HG02642 (cell line): ENCODE measurements at regions not wholly inside any gene's neighbourhood (a gene's known extent, or its start where the extent isn't known, plus 50 kb on each side); places are given as distances from the start of the nearest gene placed in this dataset.

Experiments used
- ATAC-seq: cut with Tn5 transposase; IDR thresholded peaks from one replicate; pipeline ENCODE4 v1.9.1; 2021; ENCODE audit warnings: mild to moderate bottlenecking; ENCODE audit not compliant: unreplicated experiment, poor library complexity

DNA sequence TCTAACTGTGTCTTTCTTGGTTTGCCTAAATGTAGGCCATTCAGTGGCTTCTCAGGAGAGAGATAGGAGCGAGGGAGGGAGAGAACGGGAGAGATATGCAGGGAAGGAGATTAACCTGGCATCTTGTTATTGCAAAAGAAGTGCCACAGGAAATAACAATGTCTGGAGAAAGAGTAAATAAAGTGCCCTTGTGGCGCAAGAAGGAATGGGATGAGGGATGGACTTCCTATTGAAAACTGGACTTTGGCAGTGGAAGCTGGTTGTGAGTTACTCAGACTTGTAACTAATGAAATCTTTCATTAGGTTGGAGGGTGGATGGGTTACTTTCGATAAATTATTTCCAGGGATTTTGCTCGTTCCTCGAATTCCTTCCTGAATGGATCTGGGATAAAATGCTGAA is 136.1 kb downstream of the LACC1 start:
- no peak for ATAC-seq

DNA sequence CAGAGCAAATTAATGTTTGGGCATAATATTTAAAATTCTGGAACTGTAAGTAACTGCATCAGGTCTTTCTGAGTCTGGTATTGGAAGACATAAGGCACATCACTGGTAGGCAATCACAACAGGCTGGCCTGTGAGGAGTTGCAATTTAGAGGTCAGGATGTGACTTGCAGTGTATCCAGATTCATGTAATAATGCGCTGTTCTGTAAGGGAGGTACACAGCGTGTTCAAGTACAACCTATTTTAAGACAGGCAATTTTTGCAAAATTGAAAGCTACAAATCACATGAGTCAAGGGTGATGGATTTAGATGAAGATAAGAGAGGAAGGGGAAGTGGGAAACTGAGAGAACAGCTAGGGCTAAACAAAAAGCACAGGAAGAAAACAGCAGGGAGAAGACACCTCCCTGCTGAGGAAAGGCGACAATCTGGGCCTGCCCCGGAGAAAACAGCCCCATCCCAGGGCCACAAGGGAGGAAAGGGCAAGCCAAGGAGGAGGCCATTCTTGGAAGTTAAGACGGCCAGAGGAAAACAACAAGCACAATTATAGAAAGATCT is 138.1 kb downstream of the LACC1 start:
- no peak for ATAC-seq

DNA sequence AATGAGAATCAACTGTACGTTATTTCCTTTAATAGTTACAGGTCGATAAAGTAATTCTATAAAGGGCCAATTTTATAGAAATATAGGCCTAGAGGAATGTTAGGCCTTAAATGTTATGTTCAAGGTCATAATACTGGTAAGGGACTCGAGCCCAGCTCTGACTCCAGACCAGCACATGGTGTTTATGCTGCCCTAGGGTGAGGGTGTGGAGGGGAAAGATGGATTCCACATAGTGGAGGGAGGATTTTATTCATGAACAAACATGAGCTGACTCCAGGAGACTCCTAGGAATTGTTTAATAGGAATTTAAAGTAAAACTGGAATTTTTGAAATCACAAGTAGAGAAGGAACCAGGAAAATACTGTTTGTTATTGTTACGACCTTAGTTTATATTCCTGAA is 139.9 kb downstream of the LACC1 start:
- no peak for ATAC-seq

DNA sequence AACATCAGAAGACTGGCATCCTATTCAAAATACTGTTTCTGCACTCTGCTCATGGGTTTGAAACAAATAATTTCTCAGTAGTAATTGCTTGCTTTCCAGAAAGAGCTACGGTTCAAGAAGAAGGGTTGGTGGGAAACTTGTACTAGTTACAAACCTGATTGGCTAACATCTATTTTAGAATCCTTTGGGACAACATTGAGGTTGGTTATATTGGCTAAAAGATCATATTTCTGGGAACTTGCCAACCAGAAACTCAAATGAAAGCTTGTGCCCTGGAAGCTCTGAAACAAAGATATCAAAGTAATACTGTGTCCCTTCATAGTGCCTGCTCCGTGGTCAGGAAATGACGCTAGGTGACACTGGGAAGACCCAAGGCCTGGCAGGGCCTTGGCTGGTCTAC is 141.7 kb downstream of the LACC1 start:
- no peak for ATAC-seq

DNA sequence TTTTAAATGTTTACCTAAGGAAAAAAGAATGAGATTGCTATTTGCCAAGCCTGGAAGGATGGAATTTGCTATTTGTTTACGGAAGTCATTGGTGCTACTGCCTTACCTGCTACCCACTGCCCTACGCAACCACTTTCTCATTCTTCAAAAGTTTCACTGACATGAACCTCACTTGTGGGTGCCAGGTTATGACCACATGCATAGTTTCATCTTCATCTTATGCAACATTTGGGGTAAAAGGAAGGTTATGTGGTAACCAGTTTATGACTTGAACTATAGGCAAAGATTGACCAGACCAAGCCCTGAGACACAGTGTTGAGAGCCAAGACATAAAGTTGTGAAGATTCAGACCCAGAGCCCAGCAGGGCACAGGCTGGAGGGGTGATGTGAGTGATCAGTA is 142.5 kb downstream of the LACC1 start:
- no peak for ATAC-seq

DNA sequence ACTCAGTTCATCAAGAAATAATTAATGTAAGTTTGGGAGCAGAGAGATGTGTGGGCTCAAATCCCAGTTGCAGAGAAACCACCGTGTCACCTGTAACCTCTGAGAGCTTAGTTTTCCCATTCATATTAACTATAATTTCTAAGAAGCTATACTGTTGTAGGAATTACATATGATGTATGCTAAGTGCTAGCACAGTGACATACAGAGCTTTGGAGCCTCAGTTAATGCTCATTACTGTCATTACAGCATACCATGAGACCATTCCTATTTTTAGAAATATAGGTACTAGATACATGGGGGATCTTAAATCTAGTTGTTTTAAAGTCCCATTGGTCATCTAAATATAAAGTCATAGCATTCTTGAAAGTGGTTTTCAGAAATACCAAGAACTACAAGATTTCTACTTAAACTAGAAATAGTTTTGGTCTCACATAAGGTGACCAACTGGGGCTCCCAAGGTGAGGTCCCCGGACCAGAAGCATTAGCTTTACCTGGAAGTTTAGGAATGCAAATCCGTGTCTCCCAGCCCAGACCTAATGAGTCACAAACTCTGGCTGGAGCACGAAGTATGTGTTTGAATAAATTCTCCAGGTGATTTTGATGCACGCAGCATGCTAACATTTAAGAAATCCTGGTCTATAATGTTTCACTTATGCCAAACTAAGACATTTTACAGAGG is 144.6 kb downstream of the LACC1 start:
- ATAC-seq: no peak

DNA sequence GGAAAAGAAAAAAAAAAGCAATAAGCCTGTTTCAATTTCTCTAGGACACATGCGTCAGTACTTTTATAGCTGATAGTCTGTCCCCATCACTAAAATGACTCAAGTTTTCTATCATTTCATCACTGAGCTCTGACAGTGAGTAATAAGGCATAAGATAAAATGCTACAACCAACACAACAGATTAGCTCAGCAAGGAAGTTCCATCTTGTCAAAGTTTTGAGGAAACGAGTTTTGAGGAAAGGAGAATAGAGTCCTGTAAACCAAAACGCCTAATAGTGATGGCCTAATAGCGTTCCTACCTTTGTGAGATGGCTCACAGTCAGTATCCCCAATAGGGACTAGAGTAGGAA is 145.1 kb downstream of the LACC1 start:
- ATAC-seq: no peak

DNA sequence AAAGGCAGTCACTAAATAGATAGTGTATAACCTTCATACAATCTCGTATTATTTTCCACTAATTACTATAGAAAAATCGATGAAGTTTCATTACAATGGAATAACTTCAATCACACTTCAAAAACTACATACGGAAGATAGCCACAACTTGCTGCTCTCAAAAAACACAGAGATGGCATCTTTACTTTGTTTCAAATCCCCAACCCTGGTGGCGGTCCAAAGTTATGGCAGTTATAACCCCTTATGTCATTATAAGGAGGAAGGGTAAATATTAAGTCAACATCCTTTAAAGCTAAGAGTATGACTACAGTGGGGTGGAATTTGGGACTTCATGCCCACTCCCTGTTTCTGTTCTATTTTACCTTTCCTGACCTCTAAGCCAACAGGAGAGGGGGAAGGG is 146.5 kb downstream of the LACC1 start:
- no peak for ATAC-seq

DNA sequence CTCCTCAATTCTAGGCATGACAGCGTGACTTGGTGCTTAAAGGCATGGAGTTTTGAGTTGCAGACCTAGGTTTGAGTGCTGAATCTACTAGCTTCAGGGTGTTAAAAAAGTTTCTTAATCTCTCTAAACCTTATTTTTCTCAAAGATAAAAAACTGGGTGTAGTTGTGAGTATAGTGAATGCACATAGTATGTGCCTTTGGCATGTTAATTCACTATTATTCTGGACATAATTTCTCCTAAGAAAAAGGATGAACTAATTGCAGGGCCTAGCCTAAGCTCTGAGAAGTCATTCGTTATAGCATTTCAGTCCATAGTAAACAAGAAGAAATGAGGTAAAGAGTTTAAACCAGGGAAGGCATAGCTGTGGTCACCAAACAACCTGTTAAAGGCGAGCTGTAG is 149.0 kb downstream of the LACC1 start:
- ATAC-seq: no peak

DNA sequence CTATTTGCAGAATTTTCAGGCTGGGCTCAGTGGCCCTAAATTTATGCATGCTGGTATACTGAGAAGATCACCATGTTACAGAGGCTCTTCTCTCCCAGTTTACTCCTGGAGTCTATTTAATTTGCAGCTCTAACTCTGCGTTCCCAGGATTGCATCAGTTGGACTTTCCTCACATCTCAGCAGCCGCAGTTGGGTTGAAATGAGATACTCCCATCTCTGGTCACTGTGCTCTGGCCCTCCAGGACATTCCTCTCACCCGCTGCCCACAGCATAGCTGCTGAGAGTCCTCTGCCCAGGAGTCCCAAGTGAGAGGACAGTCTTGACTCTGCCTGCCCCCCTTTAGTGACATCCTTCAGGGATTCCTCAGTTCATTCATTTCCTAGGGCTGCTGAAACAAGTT is 150.9 kb downstream of the LACC1 start:
- no peak for ATAC-seq

DNA sequence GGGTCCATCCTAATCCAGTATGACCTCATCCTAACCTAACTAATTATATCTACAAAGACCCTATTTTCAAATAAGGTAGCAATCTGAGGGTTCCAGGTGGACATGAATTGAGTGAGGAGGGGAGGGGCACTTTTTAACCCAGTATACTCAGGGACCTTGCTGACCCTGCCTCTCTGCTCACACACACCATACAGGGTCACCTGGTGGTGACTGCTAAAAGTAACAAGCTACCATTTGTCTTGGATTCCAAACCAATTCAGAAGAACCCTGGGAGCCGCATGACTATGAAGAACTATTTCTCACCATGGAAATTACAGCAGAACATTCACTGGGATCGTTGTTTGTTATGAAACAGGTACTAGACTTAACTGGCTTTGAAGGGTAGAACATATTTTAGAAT is 151.9 kb downstream of the LACC1 start:
- ATAC-seq: no peak

DNA sequence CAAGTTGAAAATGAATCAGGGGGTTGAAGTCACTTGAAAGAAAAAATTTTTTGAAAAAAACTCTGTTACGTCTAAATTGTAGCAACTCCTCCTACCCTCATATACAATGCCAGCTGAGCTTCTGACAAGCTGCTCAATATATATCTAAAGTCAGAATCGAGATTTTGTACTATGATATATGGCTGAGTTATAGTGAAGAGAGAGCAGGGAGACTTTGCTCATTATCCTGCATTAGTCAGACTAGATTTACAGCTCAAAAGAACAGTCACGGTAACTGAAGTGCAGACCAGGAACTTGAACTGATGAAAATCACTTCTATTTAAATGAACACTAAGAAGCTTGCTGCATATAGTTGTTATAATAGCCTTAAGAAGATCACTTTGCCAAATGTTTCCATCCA is 153.1 kb downstream of the LACC1 start:
- no peak for ATAC-seq

DNA sequence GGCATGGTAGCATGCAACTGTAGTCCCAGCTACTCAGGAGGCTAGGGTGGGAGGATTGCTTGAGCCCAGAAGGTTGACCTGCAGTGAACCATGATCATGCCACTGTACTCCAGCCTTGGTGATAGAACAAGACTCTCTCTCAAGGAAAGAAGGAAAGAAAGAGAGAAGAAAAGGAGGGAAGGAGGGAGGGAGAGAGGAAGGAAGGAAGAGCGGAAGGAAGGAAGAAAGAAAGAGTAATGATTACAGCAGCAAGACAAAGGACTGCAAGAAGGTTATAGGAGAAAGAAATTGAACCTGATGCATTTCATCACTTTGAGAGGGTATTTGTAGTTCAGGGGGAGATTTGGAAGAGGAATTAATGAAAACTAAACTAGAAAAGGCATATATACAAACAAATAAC is 155.7 kb downstream of the LACC1 start:
- ATAC-seq: no peak

DNA sequence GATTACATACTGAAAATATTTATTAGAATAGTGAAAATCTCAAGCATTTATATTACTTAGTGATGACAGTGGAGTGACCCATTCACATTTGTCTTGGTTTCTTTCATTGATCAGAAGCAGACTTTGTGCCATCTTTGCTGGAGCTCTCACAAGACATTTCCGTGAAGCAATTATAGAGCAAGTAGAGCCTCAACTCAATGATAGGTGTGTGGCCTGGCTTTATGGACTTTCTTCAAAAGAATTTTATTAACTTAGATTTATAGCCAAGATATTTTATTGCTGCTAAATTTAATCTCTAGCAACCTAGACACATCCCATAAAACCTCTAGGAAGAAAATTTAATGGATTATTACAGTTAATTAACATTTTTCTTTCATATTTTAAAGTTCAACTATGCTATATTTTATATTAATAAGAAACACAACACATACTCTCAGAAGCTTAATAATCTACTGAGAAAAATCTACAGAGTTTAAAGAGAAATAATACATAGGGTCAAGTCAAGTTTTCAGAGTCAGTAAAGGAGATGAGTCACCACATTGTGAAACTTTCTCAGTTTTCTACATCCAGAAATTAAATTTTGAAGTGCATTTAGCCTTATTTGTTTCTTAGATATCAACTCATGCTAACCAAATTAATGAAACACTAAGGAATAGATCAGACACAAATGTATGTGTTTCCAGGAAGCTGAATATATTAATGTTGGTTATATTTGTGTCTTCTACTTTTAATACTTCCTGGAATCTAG is 160.5 kb downstream of the LACC1 start:
- no peak for ATAC-seq

DNA sequence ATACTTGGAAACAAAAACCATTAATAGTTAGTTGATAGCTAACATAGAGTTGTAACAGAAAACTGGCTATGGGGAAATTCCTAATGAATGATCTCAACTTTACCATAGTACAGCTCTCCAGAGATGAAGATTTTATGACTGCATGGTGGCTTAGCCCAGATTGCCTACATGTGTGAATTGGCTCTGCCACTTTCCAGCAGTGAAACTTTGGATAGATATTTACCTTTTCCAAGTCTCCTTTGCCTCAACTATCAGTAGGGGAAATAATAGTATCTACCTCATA is 161.1 kb downstream of the LACC1 start:
- ATAC-seq: no peak

DNA sequence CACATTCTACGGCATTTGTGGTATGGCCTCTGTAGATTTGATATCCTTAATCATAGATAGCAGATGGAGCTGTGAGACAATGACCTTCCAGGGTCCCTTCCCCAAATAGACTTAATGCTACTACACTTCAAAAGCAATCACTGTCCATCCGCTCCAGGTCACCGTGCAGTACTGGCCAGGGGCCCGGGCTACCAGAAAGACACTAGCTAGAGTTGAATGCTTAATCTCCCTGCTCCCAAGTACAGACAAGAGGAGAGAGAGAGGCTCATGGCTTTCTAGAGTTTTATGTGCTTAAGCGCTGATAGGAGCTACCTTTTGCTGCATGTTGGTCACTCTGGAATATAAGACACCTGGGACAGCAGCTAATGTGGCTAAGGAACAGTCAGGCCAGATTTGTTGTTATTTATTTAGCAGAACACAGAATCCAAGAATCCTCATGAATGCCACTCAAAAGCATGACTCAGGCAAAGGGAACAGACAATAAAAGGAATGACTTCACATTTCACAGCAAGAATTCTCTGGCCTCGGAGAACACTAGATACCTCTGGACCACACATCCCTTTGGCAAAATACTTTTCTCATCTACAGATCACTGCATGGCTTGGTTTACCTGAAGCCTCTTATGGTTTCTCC is 165.0 kb downstream of the LACC1 start:
- no peak for ATAC-seq

DNA sequence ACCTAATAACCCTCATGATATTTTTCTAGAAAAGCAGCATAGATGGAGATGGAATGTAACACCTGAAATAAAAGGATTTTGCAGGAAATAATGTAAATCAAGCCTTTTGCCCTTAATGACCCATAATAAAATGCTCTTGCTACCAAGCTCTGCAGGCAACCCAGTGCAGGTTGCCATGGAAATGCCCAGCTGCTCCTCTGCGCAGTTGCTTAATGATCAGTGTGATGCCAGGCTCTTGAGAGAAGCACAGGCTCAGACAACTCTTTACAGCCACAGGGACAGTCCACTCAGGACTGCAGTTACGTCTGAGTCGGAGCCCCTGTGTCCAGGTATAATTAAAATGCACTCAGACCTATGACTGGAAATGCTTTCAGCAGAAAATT is 165.5 kb downstream of the LACC1 start:
- no peak for ATAC-seq

DNA sequence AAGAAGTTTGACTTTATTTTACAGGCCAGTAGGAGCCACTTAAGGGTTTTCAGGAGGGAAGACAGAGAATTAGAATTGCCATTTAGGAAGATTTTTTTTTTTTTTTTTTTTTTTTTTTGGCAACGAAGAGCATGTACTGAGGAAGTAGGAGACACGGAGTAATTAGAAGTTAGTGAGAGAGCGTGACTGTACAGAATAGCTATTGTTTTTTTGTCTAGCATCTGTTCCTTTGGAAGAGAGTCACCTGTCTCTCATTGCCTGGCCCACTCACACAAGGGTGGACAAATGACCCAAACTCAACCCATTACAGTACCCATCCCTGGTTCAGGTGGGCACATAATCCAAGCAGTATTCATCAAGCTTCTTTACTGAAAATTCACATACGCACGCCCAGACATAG is 166.7 kb downstream of the LACC1 start:
- ATAC-seq: no peak

DNA sequence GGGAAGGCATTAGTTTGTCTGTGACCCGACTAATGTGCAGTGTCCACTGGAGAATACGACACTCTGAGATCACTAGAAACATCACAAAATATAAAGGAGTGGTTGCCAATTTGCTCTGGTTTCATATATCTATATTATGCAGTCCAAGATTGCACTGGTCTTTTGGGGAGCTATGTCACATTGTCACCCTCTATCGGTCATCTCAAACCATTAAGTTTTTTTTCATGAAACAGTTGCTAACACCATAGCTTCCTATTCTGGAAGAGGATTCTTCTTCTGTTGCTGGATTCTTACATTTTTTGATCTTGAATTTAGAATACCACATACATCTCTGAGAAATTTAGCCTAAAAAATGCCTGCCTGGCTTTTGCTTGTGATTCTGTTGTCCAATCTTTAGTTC is 168.6 kb downstream of the LACC1 start:
- ATAC-seq: no peak

DNA sequence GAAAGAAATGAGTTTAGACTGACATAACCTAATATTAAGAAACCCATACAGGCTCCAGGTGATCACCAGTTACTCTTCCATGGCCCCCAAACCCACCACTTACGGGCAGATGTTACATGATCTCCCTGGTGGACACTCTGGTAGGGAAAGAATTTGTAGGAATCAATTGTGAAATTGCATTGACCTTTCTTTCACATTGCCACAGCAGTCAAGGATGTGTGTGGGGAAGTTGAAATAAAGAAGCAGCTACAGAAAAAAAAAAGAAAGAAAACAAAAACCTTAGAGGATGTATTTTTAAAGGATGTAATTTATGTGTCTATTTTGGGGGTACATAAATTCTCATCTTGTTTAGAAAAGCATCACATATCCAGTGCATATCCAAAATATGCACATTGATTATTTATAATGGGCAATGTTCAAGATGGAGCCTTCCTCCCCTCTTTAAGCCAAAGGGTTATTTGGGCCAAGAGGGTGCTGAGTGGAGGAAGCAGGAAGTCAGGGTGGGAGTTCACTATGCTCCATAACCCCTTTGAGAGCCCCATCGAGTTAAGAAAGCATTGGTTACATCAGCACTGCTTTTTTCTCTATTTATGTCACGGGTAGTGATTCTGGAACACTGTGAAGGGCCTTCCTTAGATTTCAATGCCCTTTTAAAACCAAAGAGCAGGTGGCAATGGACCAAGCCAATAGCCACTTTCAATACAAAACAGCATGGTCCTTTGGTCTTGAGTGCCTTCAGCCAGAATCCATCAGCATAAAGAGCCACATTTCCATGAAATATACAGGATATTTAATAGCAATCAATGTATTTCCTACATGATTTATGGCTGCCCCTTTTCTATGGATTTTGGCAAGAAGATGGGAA is 169.6 kb downstream of the LACC1 start:
- ATAC-seq: no peak
